ENCODE measurements at regions not wholly inside any gene's neighbourhood (a gene's known extent, or its start where the extent isn't known, plus 50 kb on each side); places are given as distances from the start of the nearest gene placed in this dataset.

DNA sequence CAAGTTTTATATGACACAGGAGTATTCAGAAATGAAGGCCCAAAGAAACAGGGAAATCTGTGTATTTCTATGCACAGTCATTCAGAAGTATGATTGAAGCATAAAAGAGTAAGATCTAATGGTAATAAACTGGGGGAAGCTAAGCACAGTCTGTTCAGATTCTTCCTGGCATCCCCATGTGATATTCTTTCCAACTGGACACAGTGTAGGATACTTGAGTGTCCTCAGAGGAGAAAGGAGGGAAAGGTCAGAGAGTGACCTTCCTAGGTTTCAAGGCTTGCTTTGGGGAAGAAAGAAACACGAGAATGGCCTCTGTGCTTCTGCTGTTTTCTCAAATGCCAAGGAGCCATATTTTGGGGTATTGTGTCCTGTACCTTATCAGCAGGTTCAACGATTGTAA is 1798.4 kb upstream of the WWC1 start:
- TF ChIP-seq, protein P1, sequence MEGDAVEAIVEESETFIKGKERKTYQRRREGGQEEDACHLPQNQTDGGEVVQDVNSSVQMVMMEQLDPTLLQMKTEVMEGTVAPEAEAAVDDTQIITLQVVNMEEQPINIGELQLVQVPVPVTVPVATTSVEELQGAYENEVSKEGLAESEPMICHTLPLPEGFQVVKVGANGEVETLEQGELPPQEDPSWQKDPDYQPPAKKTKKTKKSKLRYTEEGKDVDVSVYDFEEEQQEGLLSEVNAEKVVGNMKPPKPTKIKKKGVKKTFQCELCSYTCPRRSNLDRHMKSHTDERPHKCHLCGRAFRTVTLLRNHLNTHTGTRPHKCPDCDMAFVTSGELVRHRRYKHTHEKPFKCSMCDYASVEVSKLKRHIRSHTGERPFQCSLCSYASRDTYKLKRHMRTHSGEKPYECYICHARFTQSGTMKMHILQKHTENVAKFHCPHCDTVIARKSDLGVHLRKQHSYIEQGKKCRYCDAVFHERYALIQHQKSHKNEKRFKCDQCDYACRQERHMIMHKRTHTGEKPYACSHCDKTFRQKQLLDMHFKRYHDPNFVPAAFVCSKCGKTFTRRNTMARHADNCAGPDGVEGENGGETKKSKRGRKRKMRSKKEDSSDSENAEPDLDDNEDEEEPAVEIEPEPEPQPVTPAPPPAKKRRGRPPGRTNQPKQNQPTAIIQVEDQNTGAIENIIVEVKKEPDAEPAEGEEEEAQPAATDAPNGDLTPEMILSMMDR (IDR thresholded peaks at IDR 0.05): no peak
- TF ChIP-seq POLR2A (IDR thresholded peaks at IDR 0.05): no peak
